Activated naive CD4-positive, alpha-beta T cell treated with anti-CD3 and anti-CD28 coated beads, Interleukin-2, amount 10 ng/mL, durations not matched to agents 7 days and 5 days (primary cell): ENCODE measurements at regions not wholly inside any gene's neighbourhood (a gene's known extent, or its start where the extent isn't known, plus 50 kb on each side); places are given as distances from the start of the nearest gene placed in this dataset.

Experiments used
- CTCF ChIA-PET: fragments of 350-600 bp; sonication (Branson Sonifier 250); formaldehyde crosslinking; loops from one replicate; lab custom pipeline; 2021; ENCODE audit warnings: antibody characterized with exemption; lab: Charles Lee
- DNase-seq: peaks from one replicate; pipeline ENCODE4 v3.0.0-alpha.2; 2020
- H3K27ac Mint-ChIP-seq: one replicate; pipeline ENCODE4 v1.8.0; 2021; ENCODE audit warnings: mild to moderate bottlenecking, moderate library complexity, mixed read lengths
- H3K27me3 Mint-ChIP-seq: one replicate; pipeline ENCODE4 v1.8.0; 2021; ENCODE audit warnings: mild to moderate bottlenecking, mixed read lengths
- H3K36me3 Mint-ChIP-seq: one replicate; pipeline ENCODE4 v1.8.0; 2021; ENCODE audit warnings: mixed read lengths
- H3K4me1 Mint-ChIP-seq: one replicate; pipeline ENCODE4 v1.8.0; 2021; ENCODE audit warnings: mixed read lengths
- H3K4me3 Mint-ChIP-seq: one replicate; pipeline ENCODE4 v1.8.0; 2021; ENCODE audit warnings: mild to moderate bottlenecking, moderate library complexity, mixed read lengths
- H3K9me3 Mint-ChIP-seq: one replicate; pipeline ENCODE4 v1.8.0; 2021; ENCODE audit warnings: mixed read lengths

GRCh38 chr6:146892613-146893401 lies 294.0 kb downstream of the ADGB start:
- Mint-ChIP-seq H3K4me3 (no peak overlapping the region), H3K9me3 (no peaks in the 10 kb centered on the region), H3K27me3 (no peaks in the 10 kb centered on the region), H3K27ac (no peak overlapping the region), H3K36me3 (no peaks in the 10 kb centered on the region), H3K4me1 (no peaks in the 10 kb centered on the region)
- no peak for DNase-seq
- CTCF ChIA-PET: interaction anchor here (0.6 kb wide), 1 partner anchor 1262 kb away, joined by 4 read pairs; no protein-coding TSS in a partner anchor

DNA sequence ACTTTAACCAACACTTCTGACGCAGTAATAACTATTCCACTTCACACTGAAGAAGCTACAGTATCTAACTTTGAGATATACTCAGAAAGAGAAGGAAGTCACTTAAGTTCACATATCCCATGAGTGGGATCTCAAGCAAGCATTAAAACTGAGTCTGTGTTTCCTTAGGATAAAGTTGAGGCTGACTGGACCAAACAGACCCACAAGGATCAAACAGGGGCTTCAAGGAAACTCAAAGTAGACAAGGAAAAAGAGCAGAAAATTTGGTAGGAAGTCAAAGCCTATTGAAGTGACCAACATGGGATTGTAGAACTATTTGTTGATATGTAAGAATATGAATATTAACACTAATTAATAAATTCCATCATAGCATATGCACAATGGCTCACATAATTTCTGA lies 294.9 kb downstream of the ADGB start:
- CTCF ChIA-PET: no interaction called here
- DNase-seq: no peak
- Mint-ChIP-seq H3K4me1 (no peaks in the 10 kb centered on the region), H3K4me3 (no peak overlapping the region), H3K27me3 (no peaks in the 10 kb centered on the region), H3K36me3 (no peaks in the 10 kb centered on the region), H3K9me3 (no peaks in the 10 kb centered on the region), H3K27ac (no peak overlapping the region)

DNA sequence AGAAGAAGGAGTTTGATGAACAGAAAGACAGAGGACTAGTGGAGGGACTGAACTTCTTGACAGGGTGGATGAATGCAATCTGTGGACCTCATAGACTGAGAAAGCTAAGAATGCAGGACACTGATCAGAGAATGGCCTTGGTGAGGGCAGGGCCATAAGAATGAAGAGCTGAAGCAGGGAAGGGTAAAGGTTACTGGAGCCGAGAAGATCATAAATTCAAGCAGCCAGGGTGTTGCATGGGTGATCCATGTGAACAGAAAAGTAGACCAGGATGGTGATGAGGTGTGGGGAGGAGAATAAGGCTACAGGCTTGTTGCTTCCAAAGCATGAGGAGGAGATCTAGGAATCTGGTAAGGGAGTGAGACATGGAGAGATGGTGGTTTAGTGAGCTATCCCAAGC lies 295.9 kb downstream of the ADGB start:
- Mint-ChIP-seq H3K36me3 (no peaks in the 10 kb centered on the region), H3K27me3 (no peaks in the 10 kb centered on the region), H3K4me3 (no peak overlapping the region), H3K9me3 (no peaks in the 10 kb centered on the region), H3K27ac (no peak overlapping the region), H3K4me1 (no peaks in the 10 kb centered on the region)
- DNase-seq: no peak
- CTCF ChIA-PET: no interaction called here

DNA sequence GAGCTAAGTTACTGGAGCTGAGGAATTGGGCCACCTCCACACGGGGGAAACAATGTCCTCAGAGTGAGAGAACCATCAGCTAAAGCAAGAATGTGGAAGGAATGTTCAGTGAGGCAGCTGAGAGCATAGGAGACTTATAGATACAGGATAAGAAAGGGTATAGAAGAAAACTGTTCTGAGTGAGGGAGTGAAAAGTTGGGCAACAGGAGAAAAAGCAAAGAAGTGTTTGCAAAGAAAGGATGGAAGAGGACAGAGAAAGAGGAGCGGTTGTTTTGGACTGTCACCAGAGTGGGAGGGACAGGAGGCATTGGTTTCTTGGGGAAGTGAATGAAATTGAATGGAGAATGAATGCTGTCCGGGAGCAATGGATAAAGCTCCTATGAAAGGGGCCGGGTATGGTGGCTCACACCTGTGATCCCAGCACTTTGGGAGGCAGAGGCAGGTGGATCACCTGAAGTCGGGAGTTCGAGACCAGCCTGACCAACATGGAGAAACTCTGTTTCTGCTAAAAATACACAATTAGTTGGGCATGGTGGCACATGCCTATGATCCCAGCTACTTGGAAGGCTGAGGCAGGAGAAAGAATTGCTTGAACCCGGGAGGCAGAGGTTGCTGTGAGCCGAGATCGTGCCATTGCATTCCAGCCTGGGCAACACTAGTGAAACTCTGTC lies 296.5 kb downstream of the ADGB start:
- Mint-ChIP-seq H3K36me3 (no peaks in the 10 kb centered on the region), H3K4me3 (no peak overlapping the region), H3K27me3 (no peaks in the 10 kb centered on the region), H3K9me3 (no peaks in the 10 kb centered on the region), H3K27ac (no peak overlapping the region), H3K4me1 (no peaks in the 10 kb centered on the region)
- CTCF ChIA-PET: no interaction called here
- no peak for DNase-seq

GRCh38 chr6:146895772-146896061 lies 296.9 kb downstream of the ADGB start:
- H3K27ac Mint-ChIP-seq: no peak overlapping the region
- DNase-seq: no peak
- H3K36me3 Mint-ChIP-seq: no peaks in the 10 kb centered on the region
- no peak overlapping the region for H3K4me3 Mint-ChIP-seq
- H3K9me3 Mint-ChIP-seq: no peaks in the 10 kb centered on the region
- H3K4me1 Mint-ChIP-seq: no peaks in the 10 kb centered on the region
- CTCF ChIA-PET: no interaction called here
- H3K27me3 Mint-ChIP-seq: no peaks in the 10 kb centered on the region

- CTCF ChIA-PET: no interaction called here
- no peaks in the 10 kb centered on the region for H3K27me3 Mint-ChIP-seq
- DNase-seq: no peak
- H3K27ac Mint-ChIP-seq: no peak overlapping the region
- H3K9me3 Mint-ChIP-seq: no peaks in the 10 kb centered on the region
- H3K4me1 Mint-ChIP-seq: no peaks in the 10 kb centered on the region
- H3K4me3 Mint-ChIP-seq: no peak overlapping the region
- H3K36me3 Mint-ChIP-seq: no peaks in the 10 kb centered on the region
Measured at GRCh38 chr6:146896062-146896813, 297.5 kb downstream of the ADGB start.

- DNase-seq: no peak
Measured at GRCh38 chr6:146896960-146897701, 298.4 kb downstream of the ADGB start.

DNA sequence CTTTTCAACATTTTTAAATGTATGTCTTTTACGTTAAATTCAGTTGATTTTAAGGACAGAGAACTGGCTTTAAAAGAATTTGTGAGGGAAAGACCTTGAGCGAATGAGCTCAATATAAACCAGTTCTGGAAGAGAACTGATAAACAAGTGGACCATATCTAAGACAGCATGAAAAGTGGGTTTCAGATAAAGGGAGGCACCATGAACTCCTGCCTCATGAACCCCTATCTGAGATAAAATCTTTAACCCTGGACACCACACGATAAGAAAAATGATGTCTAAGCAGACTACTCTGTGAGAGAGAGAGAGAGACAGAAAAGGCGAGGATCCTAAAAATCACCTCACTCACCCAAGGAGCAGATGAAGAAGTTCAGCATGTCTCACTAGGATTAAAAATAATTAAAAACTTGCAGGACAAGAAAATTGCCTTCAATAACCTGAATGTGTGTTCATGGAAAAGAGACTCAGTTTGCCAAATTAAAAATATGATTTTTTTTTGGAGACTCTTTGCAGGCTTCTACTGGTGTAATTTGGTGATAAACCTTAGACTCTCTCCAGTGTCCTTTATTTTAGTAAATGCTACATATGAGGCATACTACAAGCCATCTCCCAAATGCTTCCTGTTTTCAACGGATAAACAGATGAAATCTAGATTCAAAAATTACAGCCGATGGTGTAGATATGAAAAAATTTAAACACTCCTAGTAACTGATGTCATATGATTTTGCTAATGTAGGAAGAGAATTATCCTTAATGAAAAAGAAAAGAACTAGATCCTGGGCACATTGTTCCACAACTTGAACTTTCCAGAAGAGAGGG lies 299.5 kb downstream of the ADGB start:
- no peak for DNase-seq
- Mint-ChIP-seq H3K36me3 (no peaks in the 10 kb centered on the region), H3K4me1 (no peaks in the 10 kb centered on the region), H3K9me3 (no peaks in the 10 kb centered on the region), H3K4me3 (no peak overlapping the region), H3K27ac (no peak overlapping the region), H3K27me3 (no peaks in the 10 kb centered on the region)
- CTCF ChIA-PET: interaction anchor here (0.6 kb wide), 1 partner anchor 627 kb away, joined by 3 read pairs; no protein-coding TSS in a partner anchor

More at GRCh38 chr6:146896960-146897701, 298.4 kb downstream of the ADGB start:
- Mint-ChIP-seq H3K27ac (no peak overlapping the region), H3K36me3 (no peaks in the 10 kb centered on the region), H3K27me3 (no peaks in the 10 kb centered on the region), H3K9me3 (no peaks in the 10 kb centered on the region), H3K4me1 (no peaks in the 10 kb centered on the region), H3K4me3 (no peak overlapping the region)
- CTCF ChIA-PET: no interaction called here

- H3K4me3 Mint-ChIP-seq: no peak overlapping the region
- no peak for DNase-seq
- H3K27me3 Mint-ChIP-seq: no peaks in the 10 kb centered on the region
- H3K4me1 Mint-ChIP-seq: no peaks in the 10 kb centered on the region
- CTCF ChIA-PET: interaction anchor here (0.6 kb wide), 1 partner anchor 627 kb away, joined by 3 read pairs; no protein-coding TSS in a partner anchor
- H3K27ac Mint-ChIP-seq: no peak overlapping the region
- H3K36me3 Mint-ChIP-seq: no peaks in the 10 kb centered on the region
- H3K9me3 Mint-ChIP-seq: no peaks in the 10 kb centered on the region
Measured at GRCh38 chr6:146898888-146899227, 300.1 kb downstream of the ADGB start.

DNA sequence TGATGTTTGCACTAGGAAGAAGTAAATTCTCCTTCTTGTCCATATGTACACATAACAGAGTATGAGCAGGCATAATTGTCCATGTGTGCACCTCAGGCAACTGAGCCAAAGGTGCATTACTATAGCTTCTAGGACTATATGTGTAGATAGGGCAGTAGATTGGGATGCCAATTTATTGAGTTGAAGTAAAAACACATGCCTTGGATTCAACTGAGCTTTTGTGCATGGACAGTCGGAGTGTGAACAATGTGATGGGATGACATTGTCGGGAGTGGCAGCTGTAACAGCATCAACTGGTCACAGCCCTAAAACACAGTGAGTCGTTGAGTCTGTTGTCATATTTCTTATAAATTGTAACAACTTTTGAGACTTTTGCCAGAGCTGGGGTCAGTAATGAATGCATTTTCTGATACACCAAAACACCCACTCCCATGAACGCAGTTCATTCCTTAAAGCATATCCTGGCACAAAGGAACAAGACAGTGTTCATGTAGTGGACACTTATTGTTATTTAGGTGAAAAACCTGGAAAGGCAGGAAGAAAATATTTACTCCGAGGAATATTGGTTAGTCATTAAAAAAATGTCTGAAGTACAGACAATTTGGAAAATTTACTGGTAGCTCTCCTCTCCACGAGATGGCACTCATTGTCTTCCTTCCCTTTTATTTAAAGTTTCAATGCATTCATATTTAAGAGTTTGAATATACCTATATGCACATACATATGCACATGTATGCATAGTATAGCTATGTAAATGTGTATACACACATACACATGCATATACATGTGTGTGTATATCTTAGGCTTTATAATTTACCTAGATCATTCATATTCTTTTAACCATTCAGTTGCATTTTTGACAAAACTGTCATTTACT lies 302.0 kb upstream of the STXBP5 start:
- no peak overlapping the region for H3K27ac Mint-ChIP-seq
- no peaks in the 10 kb centered on the region for H3K9me3 Mint-ChIP-seq
- CTCF ChIA-PET: interaction anchor here (0.7 to 0.9 kb wide), 3 partner anchors 10 to 384 kb away, joined by 3 read pairs; no protein-coding TSS in a partner anchor
- H3K36me3 Mint-ChIP-seq: no peaks in the 10 kb centered on the region
- no peak overlapping the region for H3K4me3 Mint-ChIP-seq
- H3K4me1 Mint-ChIP-seq: no peaks in the 10 kb centered on the region
- H3K27me3 Mint-ChIP-seq: no peaks in the 10 kb centered on the region
- no peak for DNase-seq

DNA sequence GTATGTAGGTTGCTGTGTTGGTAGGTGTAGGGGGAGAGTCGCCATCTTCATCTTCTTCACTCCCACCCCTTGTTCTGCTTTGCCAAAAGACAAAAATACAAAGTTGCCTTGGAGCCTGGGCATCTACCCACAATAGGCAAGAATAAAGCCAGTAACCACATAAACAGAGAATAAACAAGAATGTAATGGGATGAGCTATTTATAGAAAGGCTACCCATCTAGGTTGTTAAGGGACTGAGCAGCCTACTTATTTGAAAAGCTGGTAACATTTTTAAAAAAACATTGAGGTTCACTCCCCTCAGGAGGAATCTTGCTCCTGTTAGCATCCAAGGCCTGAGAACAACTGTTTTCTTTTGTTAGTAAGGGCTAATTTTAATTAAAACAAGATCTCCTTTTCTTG lies 301.4 kb upstream of the STXBP5 start:
- no peaks in the 10 kb centered on the region for H3K36me3 Mint-ChIP-seq
- CTCF ChIA-PET: interaction anchor here (0.7 to 0.9 kb wide), 2 partner anchors 10 to 384 kb away, joined by 3 read pairs; no protein-coding TSS in a partner anchor
- H3K27ac Mint-ChIP-seq: no peak overlapping the region
- no peaks in the 10 kb centered on the region for H3K4me1 Mint-ChIP-seq
- H3K4me3 Mint-ChIP-seq: no peak overlapping the region
- no peak for DNase-seq
- H3K27me3 Mint-ChIP-seq: no peaks in the 10 kb centered on the region
- H3K9me3 Mint-ChIP-seq: no peaks in the 10 kb centered on the region

- H3K9me3 Mint-ChIP-seq: no peaks in the 10 kb centered on the region
- DNase-seq: no peak
- H3K27me3 Mint-ChIP-seq: no peaks in the 10 kb centered on the region
- no peaks in the 10 kb centered on the region for H3K36me3 Mint-ChIP-seq
- no peak overlapping the region for H3K27ac Mint-ChIP-seq
- no peak overlapping the region for H3K4me3 Mint-ChIP-seq
- CTCF ChIA-PET: no interaction called here
- no peaks in the 10 kb centered on the region for H3K4me1 Mint-ChIP-seq
Measured at GRCh38 chr6:146903451-146903850, 300.8 kb upstream of the STXBP5 start.

DNA sequence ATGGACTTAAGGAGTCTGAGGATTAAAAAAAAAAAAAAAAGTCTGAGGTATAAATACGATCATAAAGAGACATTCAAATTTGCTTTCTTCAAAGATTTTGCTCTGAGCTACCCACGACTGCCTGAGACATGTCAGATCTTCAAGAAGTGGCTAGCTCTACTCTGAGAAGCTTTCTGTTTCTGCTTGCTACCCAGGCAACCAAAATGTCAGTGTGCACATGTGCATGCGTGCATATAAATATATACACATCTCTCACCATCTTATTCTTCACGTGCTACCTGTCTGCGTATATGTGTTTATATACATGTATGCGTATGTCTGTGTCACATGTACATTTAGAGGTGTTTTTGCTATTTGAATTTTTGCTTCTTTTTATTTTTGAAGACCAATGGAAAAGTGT lies 299.6 kb upstream of the STXBP5 start:
- H3K27ac Mint-ChIP-seq: no peak overlapping the region
- no peak overlapping the region for H3K4me3 Mint-ChIP-seq
- H3K9me3 Mint-ChIP-seq: no peaks in the 10 kb centered on the region
- no peaks in the 10 kb centered on the region for H3K4me1 Mint-ChIP-seq
- no peaks in the 10 kb centered on the region for H3K36me3 Mint-ChIP-seq
- DNase-seq: no peak
- no peaks in the 10 kb centered on the region for H3K27me3 Mint-ChIP-seq
- CTCF ChIA-PET: no interaction called here
